ENCODE measurements at regions not wholly inside any gene's neighbourhood (a gene's known extent, or its start where the extent isn't known, plus 50 kb on each side); places are given as distances from the start of the nearest gene placed in this dataset.

DNA sequence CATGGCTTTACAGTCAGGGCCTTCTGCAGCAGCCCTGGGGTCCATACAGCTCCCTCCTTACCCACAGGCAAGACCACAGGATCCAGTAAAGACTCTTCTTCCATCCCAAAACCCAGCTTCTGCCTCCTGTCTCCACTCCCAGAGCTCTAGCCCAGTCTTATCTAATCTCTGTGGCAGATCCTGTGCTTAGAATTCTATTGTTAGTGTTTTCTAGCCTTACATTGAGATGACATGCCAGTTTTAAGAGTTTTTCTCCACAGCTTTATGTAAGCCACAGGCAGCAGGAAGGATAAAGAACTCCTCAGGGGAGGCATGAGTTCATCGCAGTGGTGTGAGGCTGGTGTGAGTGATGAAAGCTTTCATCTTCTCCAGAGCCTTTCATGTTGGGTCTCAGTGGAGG lies 129.1 kb downstream of the RCHY1 start:
- TF ChIP-seq, protein P1, sequence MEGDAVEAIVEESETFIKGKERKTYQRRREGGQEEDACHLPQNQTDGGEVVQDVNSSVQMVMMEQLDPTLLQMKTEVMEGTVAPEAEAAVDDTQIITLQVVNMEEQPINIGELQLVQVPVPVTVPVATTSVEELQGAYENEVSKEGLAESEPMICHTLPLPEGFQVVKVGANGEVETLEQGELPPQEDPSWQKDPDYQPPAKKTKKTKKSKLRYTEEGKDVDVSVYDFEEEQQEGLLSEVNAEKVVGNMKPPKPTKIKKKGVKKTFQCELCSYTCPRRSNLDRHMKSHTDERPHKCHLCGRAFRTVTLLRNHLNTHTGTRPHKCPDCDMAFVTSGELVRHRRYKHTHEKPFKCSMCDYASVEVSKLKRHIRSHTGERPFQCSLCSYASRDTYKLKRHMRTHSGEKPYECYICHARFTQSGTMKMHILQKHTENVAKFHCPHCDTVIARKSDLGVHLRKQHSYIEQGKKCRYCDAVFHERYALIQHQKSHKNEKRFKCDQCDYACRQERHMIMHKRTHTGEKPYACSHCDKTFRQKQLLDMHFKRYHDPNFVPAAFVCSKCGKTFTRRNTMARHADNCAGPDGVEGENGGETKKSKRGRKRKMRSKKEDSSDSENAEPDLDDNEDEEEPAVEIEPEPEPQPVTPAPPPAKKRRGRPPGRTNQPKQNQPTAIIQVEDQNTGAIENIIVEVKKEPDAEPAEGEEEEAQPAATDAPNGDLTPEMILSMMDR (IDR thresholded peaks at IDR 0.05), result no peak
- TF ChIP-seq ZFX (IDR thresholded peaks at IDR 0.05; ENCODE audit: borderline replicate concordance), result no peak
